Panc1 (cell line): ENCODE measurements at regions not wholly inside any gene's neighbourhood (a gene's known extent, or its start where the extent isn't known, plus 50 kb on each side); places are given as distances from the start of the nearest gene placed in this dataset.

Source experiments
- ATAC-seq: fragments of 200-7000 bp; cut with Tn5 transposase; 2 replicates; pipeline ENCODE4 v1.9.1; 2020; ENCODE audit warnings: mild to moderate bottlenecking, moderate library complexity
- BruUV-seq: library from RNA; stranded (reverse); fragments of 400-500 nt; replicated peaks from 2 replicates; lab custom pipeline; 2021; lab: Mats Ljungman, UMichigan
- CTCF ChIA-PET: fragments of 300-600 bp; sonication (Branson Sonifier 250); formaldehyde crosslinking; loops from one replicate; lab custom pipeline; 2022; ENCODE audit warnings: antibody characterized with exemption; lab: Charles Lee
- POLR2A ChIA-PET: fragments of 300-600 bp; sonication (Branson Sonifier 250); formaldehyde crosslinking; loops from one replicate; lab custom pipeline; 2022; ENCODE audit warnings: antibody characterized with exemption; lab: Charles Lee
- DNase-seq: peaks from one replicate; pipeline ENCODE4 v3.0.0-alpha.2; 2010; ENCODE audit warnings: low read depth, low spot score
- H3K27ac ChIP-seq: 2 replicates; pipeline ENCODE4 v1.5.1; 2011; ENCODE audit warnings: mild to moderate bottlenecking, low read length, inconsistent platforms
- H3K27me3 ChIP-seq: fragments of 200-500 bp; sonication (Bioruptor generic); 2 replicates; pipeline ENCODE4 v1.6.0; 2014; ENCODE audit warnings: low read length, inconsistent platforms; ENCODE audit not compliant: control insufficient read depth, insufficient read depth
- H3K36me3 ChIP-seq: fragments of 200-500 bp; sonication (Bioruptor generic); 2 replicates; pipeline ENCODE4 v1.5.1; 2014; ENCODE audit warnings: inconsistent platforms, mild to moderate bottlenecking, low read length, moderate library complexity; ENCODE audit not compliant: control insufficient read depth, insufficient read depth
- H3K4me1 ChIP-seq: 2 replicates; pipeline ENCODE4 v1.5.1; 2011; ENCODE audit warnings: inconsistent platforms, mild to moderate bottlenecking, low read length, moderate library complexity; ENCODE audit not compliant: control insufficient read depth, insufficient read depth
- H3K4me3 ChIP-seq, 2 experiments: 2 replicates each; pipeline ENCODE4 v1.5.1; 2011 to 2012; ENCODE audit warnings: low read depth in 2 of 2, low read length in 2 of 2, mild to moderate bottlenecking in 2 of 2, inconsistent platforms in 1 of 2, moderate library complexity in 1 of 2
- H3K9me3 ChIP-seq: fragments of 200-500 bp; sonication (Bioruptor generic); 2 replicates; pipeline ENCODE4 v1.5.1; 2014; ENCODE audit warnings: low read depth, mild to moderate bottlenecking, inconsistent platforms, low read length, moderate library complexity; ENCODE audit not compliant: control insufficient read depth, insufficient read depth
- CTCF ChIP-seq: fragments of 450-650 bp; IDR thresholded peaks from 2 replicates; pipeline ENCODE4 v1.5.1; 2017; ENCODE audit warnings: mild to moderate bottlenecking
- POLR2AphosphoS5 ChIP-seq: IDR thresholded peaks from 2 replicates; pipeline ENCODE4 v1.6.1; 2012; ENCODE audit warnings: mild to moderate bottlenecking, low read depth, low read length, moderate library complexity
- REST ChIP-seq, 2 experiments: IDR thresholded peaks; 2 replicates each; pipeline ENCODE4 v1.6.1; 2011 to 2012; ENCODE audit warnings: low read depth in 2 of 2, control low read depth in 1 of 2, low read length in 1 of 2, mild to moderate bottlenecking in 1 of 2, moderate library complexity in 1 of 2; ENCODE audit not compliant: insufficient read depth in 1 of 2
- SIN3A ChIP-seq: IDR thresholded peaks from 2 replicates; pipeline ENCODE4 v1.6.1; 2012; ENCODE audit warnings: low read depth, mild to moderate bottlenecking, low read length, moderate library complexity, borderline replicate concordance; ENCODE audit not compliant: insufficient read depth
- TCF7L2 ChIP-seq: IDR thresholded peaks from 2 replicates; pipeline ENCODE4 v1.6.1; 2011; ENCODE audit warnings: mild to moderate bottlenecking, low read depth, low read length, inconsistent platforms
- in situ Hi-C: cut with HindIII; loops from 2 replicates; pipeline ENCODE4 v1.10.0; 2016; ENCODE audit warnings: low sequenced_read_pairs, low pct_unique_long_range_greater_than_20kb
- intact Hi-C: fragments of 100-400 bp; cut with micrococcal nuclease; formaldehyde crosslinking; loops from one replicate; pipeline ENCODE4 v1.10.0; 2022; ENCODE audit not compliant: unreplicated experiment

DNA sequence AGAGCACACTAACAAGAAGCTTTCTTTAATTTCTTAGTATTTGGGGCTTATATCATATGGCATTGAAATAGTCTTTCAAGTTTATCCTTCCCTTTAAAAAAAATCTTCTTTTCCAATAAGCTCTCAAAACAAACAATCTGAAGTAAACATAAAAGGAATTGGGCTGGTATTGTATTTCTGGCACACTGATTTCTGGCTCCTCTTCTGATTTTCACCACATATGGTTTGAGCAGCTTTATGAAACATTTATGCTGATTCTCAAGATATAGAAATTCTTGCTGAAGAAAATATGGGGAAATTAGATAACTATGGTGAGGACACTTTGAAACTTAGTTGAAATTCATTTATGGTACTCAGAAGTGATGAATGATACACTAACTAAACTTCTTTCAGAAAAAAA is 467.2 kb downstream of the TFAP2B start:
- in situ Hi-C loops (no loop called here), intact Hi-C loops (no loop called here)
- BruUV-seq = no TSS peak
- Histone ChIP-seq H3K4me1 (no peaks in the 10 kb centered on the region), H3K4me3 (no peak overlapping the region), H3K9me3 (no peaks in the 10 kb centered on the region), H3K27me3 (no peaks in the 10 kb centered on the region), H3K27ac (no peak overlapping the region), H3K36me3 (no peaks in the 10 kb centered on the region)
- ATAC-seq = no peak
- POLR2A ChIA-PET = interaction anchor here (0.7 kb wide), 1 partner anchor 465 kb away, joined by 4 read pairs; no protein-coding TSS in a partner anchor
- DNase-seq = no peak
- CTCF ChIA-PET = no interaction called here
- TF ChIP-seq REST (IDR thresholded peaks at IDR 0.05; ENCODE audit: insufficient read depth in 1 of 2, low read depth in 2 of 2, low read length in 1 of 2) (no peak), TCF7L2 (no peak), POLR2AphosphoS5 (no peak), SIN3A (no peak), CTCF (no peak)

- Histone ChIP-seq H3K27ac (no peak overlapping the region), H3K4me3 (no peak overlapping the region), H3K27me3 (no peaks in the 10 kb centered on the region), H3K36me3 (no peaks in the 10 kb centered on the region), H3K4me1 (no peaks in the 10 kb centered on the region), H3K9me3 (no peaks in the 10 kb centered on the region)
- ChIA-PET POLR2A (no interaction called here), CTCF (no interaction called here)
- BruUV-seq = no TSS peak
- no peak for DNase-seq
- intact Hi-C loops = no loop called here
- TF ChIP-seq POLR2AphosphoS5 (no peak), REST (IDR thresholded peaks at IDR 0.05; ENCODE audit: insufficient read depth in 1 of 2, low read depth in 2 of 2, low read length in 1 of 2) (no peak), TCF7L2 (no peak), CTCF (no peak), SIN3A (no peak)
- in situ Hi-C loops = no loop called here
- no peak for ATAC-seq
Observed at GRCh38 chr6:51289041-51289440, 470.4 kb downstream of the TFAP2B start.
